Tibial artery (tissue), 4 donors: ENCODE measurements at regions not wholly inside any gene's neighbourhood (a gene's known extent, or its start where the extent isn't known, plus 50 kb on each side); places are given as distances from the start of the nearest gene placed in this dataset.
"Not testable (repeated sequence)": the region's sequence is repeated elsewhere in the genome, so short reads cannot be mapped to it uniquely, and the experiment has no call there.

Source experiments
- DNase-seq, 2 donors: peaks; one replicate each; pipeline ENCODE4 v3.0.0-alpha.2; 2019
- H3K27ac ChIP-seq, 2 donors: fragments of 200-600 bp; sonication (generic) in 1 of 2; 1 replicate in 1 of 2; 2 replicates in 1 of 2; pipeline ENCODE4 v1.5.1; 2018 to 2019; ENCODE audit warnings: mild to moderate bottlenecking in 1 of 2
- H3K27me3 ChIP-seq, 2 donors: fragments of 200-600 bp; sonication (generic) in 1 of 2; one replicate each; pipeline versions ENCODE4 v1.5.1 to v1.6.0; 2016 to 2019
- H3K36me3 ChIP-seq, 3 donors: fragments of 200-600 bp; sonication (generic) in 2 of 3; one replicate each; pipeline ENCODE4 v1.5.1; 2016 to 2019; ENCODE audit warnings: mild to moderate bottlenecking in 2 of 3
- H3K4me1 ChIP-seq, 4 donors: fragments of 200-600 bp; sonication (generic) in 2 of 4; 1 replicate in 3 of 4; 2 replicates in 1 of 4; pipeline ENCODE4 v1.5.1; 2016 to 2019
- H3K4me3 ChIP-seq, 2 donors: fragments of 200-600 bp; sonication (generic) in 1 of 2; 1 replicate in 1 of 2; 2 replicates in 1 of 2; pipeline ENCODE4 v1.5.1; 2018 to 2019; ENCODE audit warnings: mild to moderate bottlenecking in 2 of 2
- H3K9me3 ChIP-seq, 3 donors: fragments of 200-600 bp; sonication (generic) in 1 of 3; one replicate each; pipeline ENCODE4 v1.5.1; 2016 to 2019
- CTCF ChIP-seq, 2 experiments: fragments of 200-600 bp in 1 of 2; fragments of 450-650 bp in 1 of 2; IDR thresholded peaks; one replicate each; pipeline ENCODE4 v1.5.1; 2017 to 2019; ENCODE audit warnings: antibody characterized with exemption in 2 of 2, mild to moderate bottlenecking in 1 of 2, moderate library complexity in 1 of 2
- intact Hi-C: fragments of 100-400 bp; cut with DNase I; formaldehyde crosslinking; loops from one replicate; pipeline ENCODE4 v1.15.0; 2023; ENCODE audit warnings: low total_unique reads

DNA sequence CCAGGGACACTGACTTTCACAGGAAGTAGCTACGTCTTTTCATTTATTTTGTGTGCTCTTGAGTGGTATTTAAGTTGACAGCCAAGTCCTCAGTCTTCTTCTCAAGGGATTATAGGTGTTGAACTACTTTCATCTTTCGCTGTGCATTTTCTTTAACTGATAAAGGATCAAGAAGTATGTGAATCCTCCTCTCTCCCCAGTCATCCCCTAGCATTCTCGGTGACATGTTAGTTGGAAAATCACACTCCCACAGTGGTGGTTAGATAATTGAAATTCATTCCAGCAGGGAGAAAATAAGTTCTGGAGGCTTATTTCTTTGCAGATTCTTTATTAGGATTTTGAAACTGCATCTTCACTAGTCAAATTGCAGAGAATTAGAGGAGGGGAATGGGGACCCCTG lies 569.4 kb downstream of the MEI4 start:
- no peak for DNase-seq

GRCh38 chr6:78231002-78231401 lies 578.2 kb downstream of the MEI4 start:
- Histone ChIP-seq H3K9me3 (no peaks in the 10 kb centered on the region), H3K27ac (no peak overlapping the region), H3K4me1 (peaks cover 0 to 7% (median 3%) of the 10 kb centered on the region in 4 donors), H3K27me3 (no peaks in the 10 kb centered on the region), H3K36me3 (no peaks in the 10 kb centered on the region), H3K4me3 (no peak overlapping the region)
- no peak for TF ChIP-seq CTCF (IDR thresholded peaks at IDR 0.05)
- no peak for DNase-seq
- intact Hi-C loops: no loop called here

More for the DNA sequence above, 569.4 kb downstream of the MEI4 start:
- Histone ChIP-seq H3K27me3 (no peaks in the 10 kb centered on the region), H3K27ac (no peak overlapping the region), H3K4me3 (no peak overlapping the region), H3K9me3 (no peaks in the 10 kb centered on the region), H3K4me1 (no peaks in the 10 kb centered on the region), H3K36me3 (no peaks in the 10 kb centered on the region)
- intact Hi-C loops: no loop called here
- TF ChIP-seq CTCF (IDR thresholded peaks at IDR 0.05): no peak

- no peak for TF ChIP-seq CTCF (IDR thresholded peaks at IDR 0.05)
- Histone ChIP-seq H3K36me3 (no peaks in the 10 kb centered on the region), H3K9me3 (peaks cover 0 to 8% (median 5%) of the 10 kb centered on the region in 3 donors), H3K27me3 (no peaks in the 10 kb centered on the region), H3K4me3 (no peak overlapping the region), H3K4me1 (no peaks in the 10 kb centered on the region), H3K27ac (no peak overlapping the region)
- intact Hi-C loops: no loop called here
- DNase-seq: no peak
Measured at GRCh38 chr6:78243519-78243918, 590.7 kb downstream of the MEI4 start.

DNA sequence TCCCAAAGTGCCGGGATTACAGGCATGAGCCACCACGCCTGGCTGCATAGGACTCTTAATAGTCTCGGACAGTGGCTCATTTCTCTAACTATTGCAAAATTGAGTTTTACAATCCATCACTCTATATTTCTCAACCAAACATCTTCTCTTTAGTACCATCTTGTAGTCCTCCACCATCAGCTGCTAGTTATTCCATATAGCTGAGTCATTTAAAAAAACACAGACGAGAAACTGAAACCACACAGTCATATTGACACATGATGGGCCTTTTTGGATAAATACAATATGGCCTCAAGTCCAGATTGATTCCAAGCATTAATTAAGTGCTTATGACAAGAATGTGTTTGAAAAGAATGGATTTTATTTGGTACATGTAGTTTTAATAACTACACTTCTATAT lies 599.1 kb downstream of the MEI4 start:
- H3K36me3 ChIP-seq: no peaks in the 10 kb centered on the region
- H3K27me3 ChIP-seq: no peaks in the 10 kb centered on the region
- TF ChIP-seq CTCF (IDR thresholded peaks at IDR 0.05): no peak
- no peaks in the 10 kb centered on the region for H3K4me1 ChIP-seq
- no peak overlapping the region for H3K27ac ChIP-seq
- intact Hi-C loops: no loop called here
- H3K4me3 ChIP-seq: no peak overlapping the region
- H3K9me3 ChIP-seq: no peaks in the 10 kb centered on the region
- no peak for DNase-seq

GRCh38 chr6:78253618-78254017 lies 600.8 kb downstream of the MEI4 start:
- Histone ChIP-seq H3K4me3 (no peak overlapping the region), H3K36me3 (no peaks in the 10 kb centered on the region), H3K4me1 (no peaks in the 10 kb centered on the region), H3K9me3 (no peaks in the 10 kb centered on the region), H3K27me3 (no peaks in the 10 kb centered on the region), H3K27ac (no peak overlapping the region)
- TF ChIP-seq CTCF (IDR thresholded peaks at IDR 0.05): no peak
- no peak for DNase-seq
- intact Hi-C loops: no loop called here

DNA sequence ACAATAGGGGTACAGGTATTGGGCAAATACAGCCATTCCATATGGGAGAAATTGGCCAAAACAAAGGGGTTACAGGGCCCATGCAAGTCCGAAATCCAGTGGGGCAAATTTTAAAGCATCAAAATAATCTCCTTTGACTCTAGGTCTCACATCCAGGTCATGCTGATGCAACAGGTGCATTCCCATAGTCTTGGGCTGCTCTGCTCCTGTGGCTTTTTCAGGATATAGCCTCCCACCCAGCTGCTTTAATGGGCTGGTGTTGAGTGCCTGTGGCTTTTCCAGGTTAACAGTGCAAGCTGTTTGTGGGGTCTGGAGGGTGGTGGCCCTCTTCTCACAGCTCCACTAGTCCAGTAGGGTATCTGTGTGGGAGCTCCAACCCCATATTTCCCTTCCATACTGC lies 607.1 kb downstream of the MEI4 start:
- no peaks in the 10 kb centered on the region for H3K4me1 ChIP-seq
- intact Hi-C loops: no loop called here
- no peaks in the 10 kb centered on the region for H3K36me3 ChIP-seq
- TF ChIP-seq CTCF (IDR thresholded peaks at IDR 0.05): no peak
- no peak overlapping the region for H3K27ac ChIP-seq
- H3K9me3 ChIP-seq: no peaks in the 10 kb centered on the region
- no peak for DNase-seq
- no peaks in the 10 kb centered on the region for H3K27me3 ChIP-seq
- no peak overlapping the region for H3K4me3 ChIP-seq

- H3K36me3 ChIP-seq, H3K4me3 ChIP-seq, H3K27ac ChIP-seq, intact Hi-C loops, H3K27me3 ChIP-seq, H3K4me1 ChIP-seq, H3K9me3 ChIP-seq, DNase-seq: not testable (repeated sequence)
Measured at GRCh38 chr6:78260427-78260826, 606.9 kb upstream of the IRAK1BP1 start.
